Trophoblast cell (in vitro differentiated cells and primary cell): ENCODE measurements at regions not wholly inside any gene's neighbourhood (a gene's known extent, or its start where the extent isn't known, plus 50 kb on each side); places are given as distances from the start of the nearest gene placed in this dataset.
"Not testable (repeated sequence)": the region's sequence is repeated elsewhere in the genome, so short reads cannot be mapped to it uniquely, and the experiment has no call there.

ENCODE experiments used
- DNase-seq, 2 donors: peaks; one replicate each; pipeline ENCODE4 v3.0.0-alpha.2; 2016
- H2AFZ ChIP-seq: 2 replicates; pipeline ENCODE4 v1.6.1; 2013; ENCODE audit warnings: low read length, moderate library complexity, mild to moderate bottlenecking; ENCODE audit not compliant: insufficient read depth, poor library complexity
- H2AK5ac ChIP-seq: 2 replicates; pipeline ENCODE4 v1.6.1; 2013; ENCODE audit warnings: mild to moderate bottlenecking, low read length
- H2BK120ac ChIP-seq: 2 replicates; pipeline ENCODE4 v1.6.1; 2013; ENCODE audit warnings: low read length, mild to moderate bottlenecking, moderate library complexity; ENCODE audit not compliant: insufficient read depth, poor library complexity
- H2BK12ac ChIP-seq: 2 replicates; pipeline ENCODE4 v1.6.1; 2013; ENCODE audit warnings: mild to moderate bottlenecking, low read length, moderate library complexity
- H2BK5ac ChIP-seq: 2 replicates; pipeline ENCODE4 v1.6.1; 2013; ENCODE audit warnings: low read length, low read depth, moderate library complexity, mild to moderate bottlenecking; ENCODE audit not compliant: poor library complexity
- H3K14ac ChIP-seq: 2 replicates; pipeline ENCODE4 v1.6.1; 2013; ENCODE audit warnings: mild to moderate bottlenecking, low read length
- H3K18ac ChIP-seq: 2 replicates; pipeline ENCODE4 v1.6.1; 2013; ENCODE audit warnings: mild to moderate bottlenecking, low read length
- H3K23ac ChIP-seq: 2 replicates; pipeline ENCODE4 v1.6.1; 2013; ENCODE audit warnings: low read length
- H3K27ac ChIP-seq: 2 replicates; pipeline ENCODE4 v1.5.1; 2013; ENCODE audit warnings: low read depth, mild to moderate bottlenecking, inconsistent platforms, low read length, moderate library complexity
- H3K27me3 ChIP-seq: 2 replicates; pipeline ENCODE4 v1.6.1; 2013; ENCODE audit warnings: inconsistent platforms, mild to moderate bottlenecking, low read length, moderate library complexity; ENCODE audit not compliant: insufficient read depth
- H3K36me3 ChIP-seq, 2 experiments: 1 replicate in 1 of 2; 2 replicates in 1 of 2; pipeline ENCODE4 v1.6.1; 2013; ENCODE audit warnings: low read length in 2 of 2, mild to moderate bottlenecking in 2 of 2, moderate library complexity in 1 of 2; ENCODE audit not compliant: insufficient read depth in 2 of 2, control insufficient read depth in 1 of 2
- H3K4ac ChIP-seq: 2 replicates; pipeline ENCODE4 v1.6.1; 2013; ENCODE audit warnings: low read depth, mild to moderate bottlenecking, low read length, moderate library complexity
- H3K4me1 ChIP-seq, 2 experiments: 1 replicate in 1 of 2; 2 replicates in 1 of 2; pipeline ENCODE4 v1.6.1; 2013; ENCODE audit warnings: low read length in 2 of 2, mild to moderate bottlenecking in 2 of 2, moderate library complexity in 1 of 2; ENCODE audit not compliant: insufficient read depth in 2 of 2, control insufficient read depth in 1 of 2
- H3K4me2 ChIP-seq: 2 replicates; pipeline ENCODE4 v1.6.1; 2013; ENCODE audit warnings: inconsistent platforms, mild to moderate bottlenecking, low read length, moderate library complexity
- H3K4me3 ChIP-seq: 2 replicates; pipeline ENCODE4 v1.5.1; 2013; ENCODE audit warnings: mild to moderate bottlenecking, low read depth, low read length, inconsistent platforms
- H3K79me1 ChIP-seq: one replicate; pipeline ENCODE4 v1.6.1; 2013; ENCODE audit warnings: low read length
- H3K79me2 ChIP-seq: 2 replicates; pipeline ENCODE4 v1.6.1; 2013; ENCODE audit warnings: low read length, mild to moderate bottlenecking; ENCODE audit not compliant: control insufficient read depth, insufficient read depth, poor library complexity
- H3K9ac ChIP-seq: 2 replicates; pipeline ENCODE4 v1.6.1; 2013; ENCODE audit warnings: mild to moderate bottlenecking, low read length
- H3K9me3 ChIP-seq: 2 replicates; pipeline ENCODE4 v1.6.1; 2013; ENCODE audit warnings: low read depth, mild to moderate bottlenecking, control low read depth, inconsistent platforms, low read length; ENCODE audit not compliant: insufficient read depth
- H4K12ac ChIP-seq: 2 replicates; pipeline ENCODE4 v1.6.1; 2013; ENCODE audit warnings: low read depth, mild to moderate bottlenecking, low read length, moderate library complexity
- H4K8ac ChIP-seq: 2 replicates; pipeline ENCODE4 v1.6.1; 2013; ENCODE audit warnings: low read depth, mild to moderate bottlenecking, low read length, moderate library complexity
- H4K91ac ChIP-seq: one replicate; pipeline ENCODE4 v1.6.1; 2013; ENCODE audit warnings: low read depth, mild to moderate bottlenecking, low read length, moderate library complexity
- WGBS: extraction: QIAGEN DNeasy Blood & Tissue Kit; methylation state at CpG from one replicate; pipeline ENCODE4 v1.1.7; 2013; ENCODE audit warnings: missing lambda C conversion rate; ENCODE audit not compliant: insufficient read length, insufficient coverage; ENCODE audit errors: extremely low coverage; 5-methylcytosine and 5-hydroxymethylcytosine counted together

GRCh38 chr6:22770054-22770453 is 200.7 kb downstream of the HDGFL1 start:
- H2BK5ac ChIP-seq, result no peak overlapping the region
- H3K4me1 ChIP-seq, result no peaks in the 10 kb centered on the region
- H2BK120ac ChIP-seq, result no peak overlapping the region
- no peak overlapping the region for H2AK5ac ChIP-seq
- no peak overlapping the region for H3K4me3 ChIP-seq
- no peak overlapping the region for H3K27ac ChIP-seq
- H3K4me2 ChIP-seq, result no peak overlapping the region
- no peak overlapping the region for H2AFZ ChIP-seq
- H3K36me3 ChIP-seq, result no peaks in the 10 kb centered on the region
- H4K12ac ChIP-seq, result no peak overlapping the region
- H3K14ac ChIP-seq, result no peak overlapping the region
- H3K79me1 ChIP-seq, result no peaks in the 10 kb centered on the region
- H2BK12ac ChIP-seq, result no peak overlapping the region
- H3K23ac ChIP-seq, result no peak overlapping the region
- no peaks in the 10 kb centered on the region for H3K9me3 ChIP-seq
- no peak for DNase-seq
- no peaks in the 10 kb centered on the region for H3K27me3 ChIP-seq
- no peak overlapping the region for H3K4ac ChIP-seq
- no peak overlapping the region for H4K8ac ChIP-seq
- no peak overlapping the region for H3K18ac ChIP-seq
- H3K9ac ChIP-seq, result no peak overlapping the region
- H3K79me2 ChIP-seq, result no peaks in the 10 kb centered on the region
- H4K91ac ChIP-seq, result no peak overlapping the region
- WGBS, result no CpG with 5 or more reads among the region's 1 CpG

- no CpG with 5 or more reads among the region's 2 CpGs for WGBS
- H3K9ac ChIP-seq, result no peak overlapping the region
- H3K27ac ChIP-seq, result no peak overlapping the region
- H4K91ac ChIP-seq, result no peak overlapping the region
- H2BK12ac ChIP-seq, result no peak overlapping the region
- H3K4me1 ChIP-seq, result no peaks in the 10 kb centered on the region
- no peak overlapping the region for H3K4ac ChIP-seq
- H3K79me1 ChIP-seq, result no peaks in the 10 kb centered on the region
- H2AFZ ChIP-seq, result no peak overlapping the region
- H2BK5ac ChIP-seq, result no peak overlapping the region
- no peaks in the 10 kb centered on the region for H3K27me3 ChIP-seq
- no peak for DNase-seq
- no peak overlapping the region for H4K8ac ChIP-seq
- H3K23ac ChIP-seq, result no peak overlapping the region
- H2BK120ac ChIP-seq, result no peak overlapping the region
- H4K12ac ChIP-seq, result no peak overlapping the region
- H3K18ac ChIP-seq, result no peak overlapping the region
- no peak overlapping the region for H2AK5ac ChIP-seq
- H3K4me2 ChIP-seq, result no peak overlapping the region
- H3K9me3 ChIP-seq, result peaks cover 3% of the 10 kb centered on the region
- no peak overlapping the region for H3K14ac ChIP-seq
- H3K4me3 ChIP-seq, result no peak overlapping the region
- H3K79me2 ChIP-seq, result no peaks in the 10 kb centered on the region
- no peaks in the 10 kb centered on the region for H3K36me3 ChIP-seq
These were observed 204.8 kb downstream of the HDGFL1 start for GRCh38 chr6:22774129-22774528.

GRCh38 chr6:22778438-22778837 is 209.1 kb downstream of the HDGFL1 start:
- not testable (repeated sequence) for H3K4me1 ChIP-seq, H3K23ac ChIP-seq, H2BK5ac ChIP-seq, H3K4me2 ChIP-seq, H3K4me3 ChIP-seq, H3K79me1 ChIP-seq, H2BK12ac ChIP-seq, H2BK120ac ChIP-seq, H2AFZ ChIP-seq, H4K91ac ChIP-seq, H3K14ac ChIP-seq, H3K27ac ChIP-seq, H4K8ac ChIP-seq, H3K27me3 ChIP-seq, H3K4ac ChIP-seq, H3K9me3 ChIP-seq, H3K79me2 ChIP-seq, H4K12ac ChIP-seq, H3K36me3 ChIP-seq, H3K18ac ChIP-seq, H3K9ac ChIP-seq, DNase-seq, H2AK5ac ChIP-seq
- WGBS, result no CpG with 5 or more reads among the region's 1 CpG

- no CpG with 5 or more reads among the region's 2 CpGs for WGBS
These were observed 209.7 kb downstream of the HDGFL1 start for GRCh38 chr6:22779062-22779461.

More at GRCh38 chr6:22779062-22779461, 209.7 kb downstream of the HDGFL1 start:
- H3K4ac ChIP-seq, result no peak overlapping the region
- no peak overlapping the region for H3K18ac ChIP-seq
- no peak overlapping the region for H3K9ac ChIP-seq
- H3K4me3 ChIP-seq, result no peak overlapping the region
- H4K12ac ChIP-seq, result no peak overlapping the region
- no peaks in the 10 kb centered on the region for H3K27me3 ChIP-seq
- H4K8ac ChIP-seq, result no peak overlapping the region
- no peak overlapping the region for H2BK120ac ChIP-seq
- no peaks in the 10 kb centered on the region for H3K4me1 ChIP-seq
- DNase-seq, result no peak
- H3K79me2 ChIP-seq, result no peaks in the 10 kb centered on the region
- no peak overlapping the region for H2AFZ ChIP-seq
- no peak overlapping the region for H2BK5ac ChIP-seq
- no peak overlapping the region for H2BK12ac ChIP-seq
- H3K79me1 ChIP-seq, result no peaks in the 10 kb centered on the region
- no peak overlapping the region for H3K27ac ChIP-seq
- no peak overlapping the region for H3K23ac ChIP-seq
- H3K4me2 ChIP-seq, result no peak overlapping the region
- no peak overlapping the region for H4K91ac ChIP-seq
- no peak overlapping the region for H2AK5ac ChIP-seq
- H3K9me3 ChIP-seq, result peaks cover 6% of the 10 kb centered on the region
- H3K36me3 ChIP-seq, result no peaks in the 10 kb centered on the region
- H3K14ac ChIP-seq, result no peak overlapping the region
